ENCODE measurements at regions not wholly inside any gene's neighbourhood (a gene's known extent, or its start where the extent isn't known, plus 50 kb on each side); places are given as distances from the start of the nearest gene placed in this dataset.

DNA sequence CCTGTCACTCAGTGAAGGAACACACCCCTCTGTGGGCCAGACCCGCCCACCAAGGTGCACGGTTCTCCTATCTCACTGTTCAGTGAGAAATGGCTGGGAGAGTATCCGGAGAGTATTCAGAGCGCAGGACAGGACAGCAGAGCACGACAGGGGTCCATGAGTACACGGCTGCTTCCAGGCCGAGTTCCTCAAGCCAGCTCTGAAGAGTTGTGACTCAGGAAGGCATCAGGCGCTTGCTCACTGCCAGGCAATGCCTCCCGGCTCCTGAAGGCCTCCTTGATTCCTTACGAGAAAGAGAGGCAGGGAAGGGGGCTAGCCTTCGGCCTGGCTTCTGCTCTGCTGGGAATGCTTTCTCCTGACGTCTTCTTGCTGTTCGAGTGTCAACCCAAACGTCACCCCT lies 132.1 kb upstream of the PPP1R26 start:
- no peak overlapping the region for H3K4me2 ChIP-seq (ENCODE audit: low read depth, low read length, poor library complexity, severe bottlenecking)
- H3K27me3 ChIP-seq (ENCODE audit: low read length) = no peaks in the 10 kb centered on the region
- DNase-seq = no peak
- no peaks in the 10 kb centered on the region for H3K9me3 ChIP-seq (ENCODE audit: low read length)
- no peaks in the 10 kb centered on the region for H3K4me1 ChIP-seq (ENCODE audit: low read length)
- no peak overlapping the region for H3K27ac ChIP-seq (ENCODE audit: low read length)
- H3K9ac ChIP-seq (ENCODE audit: low read length) = no peak overlapping the region
- H2AFZ ChIP-seq (ENCODE audit: low read length) = no peak overlapping the region
- H3K36me3 ChIP-seq (ENCODE audit: insufficient read depth, low read length) = no peaks in the 10 kb centered on the region
- H4K20me1 ChIP-seq (ENCODE audit: insufficient read depth, low read depth, low read length) = peaks cover 6% of the 10 kb centered on the region; the same call in 1 of the 2 replicates
- no peaks in the 10 kb centered on the region for H3K9me2 ChIP-seq (replicated peaks; ENCODE audit: insufficient read depth, low read length)
- H3K4me3 ChIP-seq (ENCODE audit: low read length) = no peak overlapping the region
- no peaks in the 10 kb centered on the region for H3K79me2 ChIP-seq (ENCODE audit: low read length)

DNA sequence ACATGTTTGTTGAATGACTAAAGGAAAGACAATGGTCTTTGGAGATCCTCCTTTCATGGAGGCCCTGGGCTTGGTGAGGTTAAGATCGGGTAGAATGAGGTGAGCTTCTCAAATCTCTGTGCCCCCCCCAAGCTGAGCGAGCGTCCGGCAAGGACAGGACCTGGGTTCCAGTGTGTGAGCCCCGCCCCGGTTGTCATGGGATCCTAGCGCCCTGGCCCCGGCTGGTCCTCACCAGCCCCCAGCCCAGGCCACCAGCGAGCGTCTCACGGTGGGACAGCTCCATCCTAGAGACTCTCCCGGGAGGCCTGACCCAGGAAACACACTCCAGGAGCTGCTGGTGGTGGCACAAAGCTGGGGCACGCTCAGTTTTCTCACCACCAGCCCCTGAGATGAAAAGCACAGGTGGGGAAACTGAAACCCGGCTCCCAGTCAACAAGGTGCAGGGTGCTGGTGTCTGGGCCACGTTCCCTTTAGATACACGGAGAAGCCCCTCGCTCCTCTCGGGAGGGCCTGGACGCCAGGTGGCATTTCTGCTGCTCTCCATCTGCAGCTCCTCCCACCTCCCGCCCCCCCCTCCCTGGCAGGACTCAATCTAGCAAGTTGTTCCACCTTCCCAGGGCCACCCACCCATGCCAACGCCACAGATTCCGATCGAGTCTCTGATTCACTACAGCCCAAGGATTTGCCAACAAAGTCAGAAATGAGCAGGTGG lies 131.3 kb upstream of the PPP1R26 start:
- Histone ChIP-seq H2AFZ (ENCODE audit: low read length) (no peak overlapping the region), H3K4me2 (ENCODE audit: low read depth, low read length, poor library complexity, severe bottlenecking) (no peak overlapping the region), H3K9me2 (replicated peaks; ENCODE audit: insufficient read depth, low read length) (no peaks in the 10 kb centered on the region), H3K9ac (ENCODE audit: low read length) (no peak overlapping the region), H3K27ac (ENCODE audit: low read length) (no peak overlapping the region), H4K20me1 (ENCODE audit: insufficient read depth, low read depth, low read length) (peaks cover 6% of the 10 kb centered on the region; the same call in 1 of the 2 replicates), H3K36me3 (ENCODE audit: insufficient read depth, low read length) (no peaks in the 10 kb centered on the region), H3K79me2 (ENCODE audit: low read length) (no peaks in the 10 kb centered on the region), H3K4me1 (ENCODE audit: low read length) (no peaks in the 10 kb centered on the region), H3K4me3 (ENCODE audit: low read length) (no peak overlapping the region), H3K27me3 (ENCODE audit: low read length) (no peaks in the 10 kb centered on the region), H3K9me3 (ENCODE audit: low read length) (no peaks in the 10 kb centered on the region)
- no peak for DNase-seq

GRCh38 chr9:135348788-135349150 lies 130.8 kb upstream of the PPP1R26 start:
- Histone ChIP-seq H3K4me3 (ENCODE audit: low read length) (no peak overlapping the region), H3K4me1 (ENCODE audit: low read length) (no peaks in the 10 kb centered on the region), H3K9me2 (replicated peaks; ENCODE audit: insufficient read depth, low read length) (no peaks in the 10 kb centered on the region), H3K36me3 (ENCODE audit: insufficient read depth, low read length) (no peaks in the 10 kb centered on the region), H3K4me2 (ENCODE audit: low read depth, low read length, poor library complexity, severe bottlenecking) (no peak overlapping the region), H3K79me2 (ENCODE audit: low read length) (no peaks in the 10 kb centered on the region), H3K9ac (ENCODE audit: low read length) (no peak overlapping the region), H2AFZ (ENCODE audit: low read length) (no peak overlapping the region), H3K9me3 (ENCODE audit: low read length) (no peaks in the 10 kb centered on the region), H4K20me1 (ENCODE audit: insufficient read depth, low read depth, low read length) (peaks cover 6% of the 10 kb centered on the region; the same call in 1 of the 2 replicates), H3K27ac (ENCODE audit: low read length) (no peak overlapping the region), H3K27me3 (ENCODE audit: low read length) (no peaks in the 10 kb centered on the region)
- DNase-seq = no peak

DNA sequence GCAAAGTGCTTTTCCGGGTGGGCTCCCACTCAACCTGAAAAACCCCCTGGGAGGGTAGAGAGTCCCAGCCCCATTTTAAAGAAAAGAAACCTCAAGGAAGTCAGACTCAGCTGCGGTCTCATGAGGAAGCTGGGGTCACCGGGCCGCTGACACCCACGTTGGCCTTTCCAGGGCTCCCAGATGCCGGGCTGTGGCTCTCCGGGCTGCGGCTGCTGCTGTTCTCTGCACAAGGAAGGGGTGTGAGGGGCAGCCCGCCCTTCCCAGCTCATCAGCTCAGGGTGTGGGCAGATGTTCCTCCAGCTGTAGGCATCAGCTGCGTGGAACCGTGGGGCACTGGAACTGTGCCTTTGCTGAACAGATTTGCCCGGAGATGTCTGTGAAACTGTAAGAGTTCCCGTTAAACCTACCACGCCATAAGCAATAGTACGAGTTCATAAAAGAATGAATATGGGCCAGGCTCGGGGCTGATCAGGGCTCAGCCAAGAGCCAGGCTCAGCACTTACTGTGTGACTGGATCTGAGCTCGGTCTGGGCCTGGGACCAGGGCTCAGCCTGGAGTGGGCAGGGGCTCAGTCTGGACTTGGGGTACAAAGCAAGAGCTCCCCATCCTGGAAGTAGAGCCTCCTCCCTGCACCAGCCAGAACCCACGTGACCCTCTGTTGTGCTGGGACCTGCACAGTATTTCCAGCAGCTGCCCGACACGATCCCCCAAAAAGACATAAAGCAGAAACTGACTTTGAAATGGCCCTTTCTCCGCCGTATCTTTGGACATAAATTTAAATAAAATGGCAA lies 130.2 kb upstream of the PPP1R26 start:
- Histone ChIP-seq H3K4me1 (ENCODE audit: low read length) (no peaks in the 10 kb centered on the region), H3K79me2 (ENCODE audit: low read length) (no peaks in the 10 kb centered on the region), H3K27ac (ENCODE audit: low read length) (no peak overlapping the region), H3K9me2 (replicated peaks; ENCODE audit: insufficient read depth, low read length) (no peaks in the 10 kb centered on the region), H3K4me2 (ENCODE audit: low read depth, low read length, poor library complexity, severe bottlenecking) (no peak overlapping the region), H3K9ac (ENCODE audit: low read length) (no peak overlapping the region), H3K4me3 (ENCODE audit: low read length) (no peak overlapping the region), H2AFZ (ENCODE audit: low read length) (no peak overlapping the region), H3K36me3 (ENCODE audit: insufficient read depth, low read length) (no peaks in the 10 kb centered on the region), H4K20me1 (ENCODE audit: insufficient read depth, low read depth, low read length) (peaks cover 6% of the 10 kb centered on the region; the same call in 1 of the 2 replicates), H3K9me3 (ENCODE audit: low read length) (no peaks in the 10 kb centered on the region), H3K27me3 (ENCODE audit: low read length) (no peaks in the 10 kb centered on the region)
- DNase-seq = no peak

DNA sequence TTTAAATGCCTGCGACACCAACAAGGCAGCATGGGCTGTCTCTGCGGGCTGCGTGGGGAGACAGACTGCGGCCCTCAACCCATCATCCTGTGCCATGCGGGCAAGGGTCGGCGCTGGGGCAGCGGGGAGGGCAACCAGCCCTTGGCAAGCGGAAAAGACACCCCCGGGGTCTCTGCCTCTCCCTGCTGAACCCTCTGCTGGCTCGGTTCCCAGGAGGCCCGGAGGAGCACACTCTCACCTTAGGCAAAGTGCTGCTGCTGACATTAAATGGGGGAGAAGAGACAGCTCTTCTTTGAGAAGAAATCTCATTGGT lies 129.6 kb upstream of the PPP1R26 start:
- Histone ChIP-seq H3K36me3 (ENCODE audit: insufficient read depth, low read length) (no peaks in the 10 kb centered on the region), H3K4me3 (ENCODE audit: low read length) (no peak overlapping the region), H3K9me3 (ENCODE audit: low read length) (no peaks in the 10 kb centered on the region), H3K9me2 (replicated peaks; ENCODE audit: insufficient read depth, low read length) (no peaks in the 10 kb centered on the region), H3K27me3 (ENCODE audit: low read length) (no peaks in the 10 kb centered on the region), H4K20me1 (ENCODE audit: insufficient read depth, low read depth, low read length) (peaks cover 6% of the 10 kb centered on the region; the same call in 1 of the 2 replicates), H2AFZ (ENCODE audit: low read length) (no peak overlapping the region), H3K4me1 (ENCODE audit: low read length) (no peaks in the 10 kb centered on the region), H3K9ac (ENCODE audit: low read length) (no peak overlapping the region), H3K27ac (ENCODE audit: low read length) (no peak overlapping the region), H3K4me2 (ENCODE audit: low read depth, low read length, poor library complexity, severe bottlenecking) (no peak overlapping the region), H3K79me2 (ENCODE audit: low read length) (no peaks in the 10 kb centered on the region)
- DNase-seq = no peak

DNA sequence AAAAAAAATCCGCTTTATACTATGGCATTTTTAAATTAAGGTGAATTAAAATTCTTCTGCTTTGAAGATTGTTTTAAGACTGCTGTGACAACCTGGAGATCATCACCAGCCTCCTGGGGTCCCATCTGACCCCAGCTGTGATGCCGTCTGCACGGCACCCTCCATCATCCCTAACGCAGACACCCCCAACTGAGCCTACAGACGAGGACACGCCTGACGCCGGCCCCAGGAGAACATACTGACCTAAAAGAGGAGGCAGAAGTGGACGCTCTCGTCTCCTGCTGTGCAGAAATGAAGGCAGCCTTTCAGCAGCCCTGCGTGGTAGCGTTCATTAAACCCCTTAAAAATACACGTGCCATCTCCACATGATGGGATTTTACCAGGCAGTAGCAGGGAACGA lies 125.6 kb upstream of the PPP1R26 start:
- Histone ChIP-seq H3K36me3 (ENCODE audit: insufficient read depth, low read length) (no peaks in the 10 kb centered on the region), H3K4me2 (ENCODE audit: low read depth, low read length, poor library complexity, severe bottlenecking) (no peak overlapping the region), H3K9me2 (replicated peaks; ENCODE audit: insufficient read depth, low read length) (no peaks in the 10 kb centered on the region), H2AFZ (ENCODE audit: low read length) (no peak overlapping the region), H3K4me3 (ENCODE audit: low read length) (no peak overlapping the region), H4K20me1 (ENCODE audit: insufficient read depth, low read depth, low read length) (peaks cover 6% of the 10 kb centered on the region; the same call in 1 of the 2 replicates), H3K27me3 (ENCODE audit: low read length) (no peaks in the 10 kb centered on the region), H3K9ac (ENCODE audit: low read length) (no peak overlapping the region), H3K79me2 (ENCODE audit: low read length) (no peaks in the 10 kb centered on the region), H3K9me3 (ENCODE audit: low read length) (no peaks in the 10 kb centered on the region), H3K27ac (ENCODE audit: low read length) (no peak overlapping the region), H3K4me1 (ENCODE audit: low read length) (no peaks in the 10 kb centered on the region)
- DNase-seq = no peak

GRCh38 chr9:135355521-135356011 lies 124.0 kb upstream of the PPP1R26 start:
- no peak for DNase-seq
- H2AFZ ChIP-seq (ENCODE audit: low read length) = no peak overlapping the region
- H3K9me2 ChIP-seq (replicated peaks; ENCODE audit: insufficient read depth, low read length) = no peaks in the 10 kb centered on the region
- H3K27me3 ChIP-seq (ENCODE audit: low read length) = no peaks in the 10 kb centered on the region
- no peaks in the 10 kb centered on the region for H3K4me1 ChIP-seq (ENCODE audit: low read length)
- no peaks in the 10 kb centered on the region for H3K79me2 ChIP-seq (ENCODE audit: low read length)
- H3K4me2 ChIP-seq (ENCODE audit: low read depth, low read length, poor library complexity, severe bottlenecking) = no peak overlapping the region
- H3K9me3 ChIP-seq (ENCODE audit: low read length) = no peaks in the 10 kb centered on the region
- H3K27ac ChIP-seq (ENCODE audit: low read length) = no peak overlapping the region
- H3K36me3 ChIP-seq (ENCODE audit: insufficient read depth, low read length) = no peaks in the 10 kb centered on the region
- H3K9ac ChIP-seq (ENCODE audit: low read length) = no peak overlapping the region
- H4K20me1 ChIP-seq (ENCODE audit: insufficient read depth, low read depth, low read length) = no peaks in the 10 kb centered on the region
- no peak overlapping the region for H3K4me3 ChIP-seq (ENCODE audit: low read length)

DNA sequence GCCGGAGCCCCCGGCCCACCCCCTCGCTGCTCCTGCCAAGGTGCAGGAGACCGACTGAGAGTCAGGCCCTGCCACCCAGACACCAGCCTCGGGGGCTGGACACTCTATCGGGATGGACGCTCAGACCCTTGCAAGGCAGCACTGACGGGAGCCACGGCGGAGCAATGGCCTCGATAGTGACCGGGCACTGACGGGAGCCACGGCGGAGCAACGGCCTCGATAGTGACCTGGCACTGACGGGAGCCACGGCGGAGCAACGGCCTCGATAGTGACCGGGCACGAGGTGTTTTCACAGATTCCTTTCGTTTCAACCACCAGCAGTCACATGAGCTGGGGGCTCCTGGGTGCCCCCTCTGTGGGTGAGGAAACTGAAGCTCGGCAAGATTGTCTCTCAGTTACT lies 123.6 kb upstream of the PPP1R26 start:
- H3K4me3 ChIP-seq (ENCODE audit: low read length) = no peak overlapping the region
- H3K36me3 ChIP-seq (ENCODE audit: insufficient read depth, low read length) = no peaks in the 10 kb centered on the region
- no peak overlapping the region for H3K9ac ChIP-seq (ENCODE audit: low read length)
- H3K9me3 ChIP-seq (ENCODE audit: low read length) = no peaks in the 10 kb centered on the region
- H2AFZ ChIP-seq (ENCODE audit: low read length) = no peak overlapping the region
- DNase-seq = no peak
- H3K27ac ChIP-seq (ENCODE audit: low read length) = no peak overlapping the region
- H4K20me1 ChIP-seq (ENCODE audit: insufficient read depth, low read depth, low read length) = no peaks in the 10 kb centered on the region
- no peaks in the 10 kb centered on the region for H3K27me3 ChIP-seq (ENCODE audit: low read length)
- H3K4me1 ChIP-seq (ENCODE audit: low read length) = no peaks in the 10 kb centered on the region
- no peaks in the 10 kb centered on the region for H3K79me2 ChIP-seq (ENCODE audit: low read length)
- H3K4me2 ChIP-seq (ENCODE audit: low read depth, low read length, poor library complexity, severe bottlenecking) = no peak overlapping the region
- H3K9me2 ChIP-seq (replicated peaks; ENCODE audit: insufficient read depth, low read length) = no peaks in the 10 kb centered on the region

All from Karpas-422 (cell line).